ENCODE measurements at regions not wholly inside any gene's neighbourhood (a gene's known extent, or its start where the extent isn't known, plus 50 kb on each side); places are given as distances from the start of the nearest gene placed in this dataset.

GRCh38 chr15:53833134-53833624 is 73.7 kb upstream of the WDR72 start:
- Histone ChIP-seq H3K27me3 (no peaks in the 10 kb centered on the region), H3K4me3 (no peak overlapping the region), H3K9me3 (no peaks in the 10 kb centered on the region), H3K36me3 (no peaks in the 10 kb centered on the region), H3K27ac (no peak overlapping the region), H3K4me1 (no peaks in the 10 kb centered on the region)
- intact Hi-C loops (cut with DNase I), result no loop called here
- ATAC-seq (no peak), DNase-seq (no peak)
- no peak for TF ChIP-seq CTCF (IDR thresholded peaks at IDR 0.05)

GRCh38 chr15:53831907-53832770 is 72.7 kb upstream of the WDR72 start:
- no peak for ATAC-seq
- TF ChIP-seq CTCF (IDR thresholded peaks at IDR 0.05), result no peak
- Histone ChIP-seq H3K27ac (no peak overlapping the region), H3K36me3 (no peaks in the 10 kb centered on the region), H3K9me3 (no peaks in the 10 kb centered on the region), H3K27me3 (no peaks in the 10 kb centered on the region), H3K4me3 (no peak overlapping the region), H3K4me1 (no peaks in the 10 kb centered on the region)
- intact Hi-C loops (cut with DNase I), result no loop called here
- DNase-seq, result no peak

GRCh38 chr15:53830707-53831386 is 71.4 kb upstream of the WDR72 start:
- no peak for ATAC-seq
- H3K27ac ChIP-seq, result no peak overlapping the region
- no peaks in the 10 kb centered on the region for H3K9me3 ChIP-seq
- DNase-seq, result no peak
- no peaks in the 10 kb centered on the region for H3K36me3 ChIP-seq
- H3K27me3 ChIP-seq, result no peaks in the 10 kb centered on the region
- H3K4me3 ChIP-seq, result no peak overlapping the region
- TF ChIP-seq CTCF (IDR thresholded peaks at IDR 0.05), result no peak
- intact Hi-C loops (cut with DNase I), result no loop called here
- H3K4me1 ChIP-seq, result no peaks in the 10 kb centered on the region

GRCh38 chr15:53829923-53830459 is 70.5 kb upstream of the WDR72 start:
- H3K4me1 ChIP-seq, result no peaks in the 10 kb centered on the region
- no peak overlapping the region for H3K4me3 ChIP-seq
- no peak for TF ChIP-seq CTCF (IDR thresholded peaks at IDR 0.05)
- no peaks in the 10 kb centered on the region for H3K27me3 ChIP-seq
- DNase-seq (no peak), ATAC-seq (no peak)
- intact Hi-C loops (cut with DNase I), result no loop called here
- no peak overlapping the region for H3K27ac ChIP-seq
- no peaks in the 10 kb centered on the region for H3K9me3 ChIP-seq
- no peaks in the 10 kb centered on the region for H3K36me3 ChIP-seq

GRCh38 chr15:53829471-53829870 is 70.0 kb upstream of the WDR72 start:
- ATAC-seq (no peak), DNase-seq (no peak)
- Histone ChIP-seq H3K27ac (no peak overlapping the region), H3K4me3 (no peak overlapping the region), H3K27me3 (no peaks in the 10 kb centered on the region), H3K9me3 (no peaks in the 10 kb centered on the region), H3K4me1 (no peaks in the 10 kb centered on the region), H3K36me3 (no peaks in the 10 kb centered on the region)
- TF ChIP-seq CTCF (IDR thresholded peaks at IDR 0.05), result no peak
- intact Hi-C loops (cut with DNase I), result no loop called here

All from upper lobe of right lung (tissue), 1 donor.